G401 (cell line): ENCODE measurements at regions not wholly inside any gene's neighbourhood (a gene's known extent, or its start where the extent isn't known, plus 50 kb on each side); places are given as distances from the start of the nearest gene placed in this dataset.
A peak's percentile ranks its signal among the peaks of the same experiment; 100 is the strongest.
"Not testable (repeated sequence)": the region's sequence is repeated elsewhere in the genome, so short reads cannot be mapped to it uniquely, and the experiment has no call there.

Source experiments
- DNase-seq: peaks from one replicate; pipeline ENCODE4 v3.0.0-alpha.2; 2015; ENCODE audit warnings: low spot score
- in situ Hi-C: cut with HindIII; loops from 2 replicates; pipeline ENCODE4 v1.10.0; 2016; ENCODE audit warnings: low sequenced_read_pairs, mixed read lengths

- in situ Hi-C loops, result no loop called here
- DNase-seq, result no peak
These were observed 211.0 kb upstream of the TTC14 start for GRCh38 chr3:180391001-180391400.

DNA sequence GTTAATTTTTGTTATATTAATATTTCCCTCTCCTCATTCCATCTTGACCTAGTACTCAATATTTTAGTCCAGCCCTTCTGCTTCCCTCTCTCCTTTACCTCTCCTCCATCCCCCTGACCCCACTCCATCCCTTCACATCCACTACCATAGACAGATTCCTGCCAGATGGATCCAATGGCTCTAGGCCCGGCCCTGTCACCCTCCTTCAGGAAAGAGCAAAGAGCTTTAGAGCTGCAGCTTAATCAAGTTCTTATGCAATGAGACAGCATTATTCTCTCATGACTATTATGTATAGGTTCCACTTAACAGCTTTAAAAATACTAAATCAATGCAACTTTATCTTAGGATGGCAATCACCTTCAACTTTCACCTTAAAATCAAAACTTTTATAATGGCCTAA lies 200.7 kb upstream of the TTC14 start:
- no peak for DNase-seq
- in situ Hi-C loops, result no loop called here

DNA sequence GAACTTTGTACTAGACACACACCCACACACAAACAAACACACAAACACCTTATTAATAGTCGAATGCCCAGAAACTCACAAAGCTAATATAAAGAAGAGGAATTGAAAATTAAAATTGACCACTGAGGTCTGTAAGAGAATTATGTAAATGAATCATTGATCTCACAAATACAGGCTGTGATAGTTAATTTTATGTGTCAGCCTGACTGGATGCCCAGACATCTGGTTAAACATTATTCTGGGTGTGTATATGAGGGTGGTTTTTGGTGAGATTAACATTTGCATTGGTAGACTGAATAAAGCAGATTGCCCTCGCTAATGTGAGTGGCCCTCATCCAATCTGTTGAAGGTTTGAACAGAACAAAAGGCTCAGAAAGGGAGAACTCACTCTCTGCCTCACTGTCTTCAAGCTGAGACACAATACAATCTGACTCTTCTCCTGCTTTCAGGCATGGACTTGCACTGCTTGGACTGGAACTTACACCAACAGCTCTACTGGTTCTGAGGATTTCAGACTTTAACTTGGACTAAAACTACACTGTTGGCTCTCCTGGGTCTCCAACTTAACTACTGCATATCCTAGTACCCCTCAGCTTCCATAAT lies 199.4 kb upstream of the TTC14 start:
- in situ Hi-C loops, result no loop called here
- DNase-seq, result no peak

GRCh38 chr3:180403156-180403555 lies 198.8 kb upstream of the TTC14 start:
- in situ Hi-C loops, result no loop called here
- no peak for DNase-seq

DNA sequence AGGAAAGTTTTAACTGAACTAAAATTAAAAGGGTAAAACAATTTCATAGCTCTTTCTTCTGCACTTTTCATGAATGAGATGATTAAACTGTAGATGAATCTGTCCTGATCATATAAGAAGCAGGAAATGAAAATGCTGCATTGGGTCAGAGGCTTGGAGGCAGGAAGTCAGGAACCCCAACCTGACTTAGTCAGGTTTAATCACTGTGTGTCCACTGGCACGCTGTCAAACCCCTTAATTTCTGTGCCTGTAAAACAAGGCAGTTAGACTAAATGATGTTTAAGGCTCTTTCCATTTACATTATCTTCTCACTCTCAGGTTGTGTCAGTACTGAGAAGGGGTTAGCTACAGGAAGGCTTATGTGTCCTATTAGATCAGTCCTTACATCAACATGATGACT lies 193.3 kb upstream of the TTC14 start:
- DNase-seq, result no peak
- in situ Hi-C loops, result no loop called here

- DNase-seq, result no peak
These were observed 192.8 kb upstream of the TTC14 start for GRCh38 chr3:180409170-180409569.

DNA sequence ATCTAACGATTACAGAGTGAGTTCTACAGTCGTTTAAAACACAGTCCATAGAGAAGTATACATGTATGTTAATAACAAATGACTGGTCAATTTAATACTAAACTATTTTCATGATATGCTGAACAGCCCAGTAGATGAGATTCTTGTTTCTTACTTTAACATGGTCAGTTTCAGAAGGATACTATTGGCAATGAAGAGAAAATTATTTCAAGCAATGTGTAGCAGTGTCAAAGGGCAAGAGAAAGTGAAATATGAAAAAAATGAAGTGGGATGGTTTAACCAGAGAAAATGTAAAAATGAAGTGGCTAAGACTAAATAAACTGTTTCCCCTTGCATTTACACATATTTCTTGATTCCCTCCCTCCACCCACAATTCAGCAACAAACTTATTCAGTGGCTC lies 192.1 kb upstream of the TTC14 start:
- no peak for DNase-seq

More at GRCh38 chr3:180409170-180409569, 192.8 kb upstream of the TTC14 start:
- in situ Hi-C loops, result no loop called here

DNA sequence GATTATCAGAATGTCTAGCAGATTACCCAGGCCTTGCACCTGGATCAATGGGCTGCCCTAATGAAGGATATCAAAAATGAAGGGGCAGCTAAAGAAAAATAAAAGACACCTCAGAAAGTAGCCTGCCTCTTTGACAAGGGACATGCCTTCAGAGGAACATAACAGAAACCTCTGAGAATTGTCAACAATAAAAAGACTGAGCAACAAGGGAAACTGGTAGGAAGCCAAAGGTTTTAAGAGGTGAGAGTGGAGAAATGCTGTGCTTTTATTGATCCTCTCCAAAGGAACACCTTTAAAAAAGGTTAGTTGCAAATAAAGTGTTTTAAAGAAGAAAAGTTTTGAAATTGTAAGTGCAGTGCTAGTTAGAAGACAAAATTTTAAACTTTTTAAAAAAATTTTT lies 187.8 kb upstream of the TTC14 start:
- in situ Hi-C loops, result no loop called here
- DNase-seq, result no peak

More for the DNA sequence above, 192.1 kb upstream of the TTC14 start:
- in situ Hi-C loops, result no loop called here

DNA sequence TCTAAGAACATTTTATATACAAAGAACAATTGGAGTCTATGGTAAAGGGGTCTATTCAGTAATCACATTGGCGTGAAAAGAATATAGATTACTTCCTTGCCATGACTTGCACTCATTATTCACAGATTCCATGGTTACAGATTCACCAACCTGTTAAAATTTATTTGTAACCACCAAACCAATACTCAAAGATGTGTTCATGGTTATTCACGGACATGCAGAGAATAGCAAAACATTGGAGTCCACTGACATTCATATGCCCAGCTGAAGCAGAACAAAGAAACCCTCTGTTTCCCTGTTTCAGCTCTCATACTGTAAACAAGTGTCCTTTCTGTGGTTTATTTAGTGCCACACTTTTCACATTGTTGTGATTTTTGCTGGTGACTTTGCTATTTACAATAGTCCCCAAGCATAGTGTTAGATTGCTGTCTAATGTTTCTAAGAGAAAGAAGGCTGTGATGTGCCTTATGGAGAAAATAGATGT lies 185.8 kb upstream of the TTC14 start:
- in situ Hi-C loops, result no loop called here
- peak; percentile 9 for DNase-seq

DNA sequence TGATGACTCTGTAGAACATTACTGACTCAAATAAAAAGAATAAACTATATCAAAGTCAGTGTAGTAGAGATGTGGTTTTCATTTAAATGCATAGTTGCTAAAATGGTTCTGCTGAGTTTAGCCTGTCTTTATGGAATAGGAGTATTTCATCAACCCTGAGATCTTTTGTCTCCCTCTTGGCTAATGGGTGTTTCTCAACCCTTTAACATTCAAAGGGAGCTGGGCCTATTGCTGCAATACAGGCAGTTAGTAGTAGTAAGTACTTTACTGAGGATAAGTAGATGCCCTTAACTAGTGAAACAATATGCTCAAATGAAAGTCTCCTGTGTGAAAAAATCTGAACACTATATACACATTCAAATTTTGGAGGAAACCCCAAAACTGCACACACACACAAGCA lies 184.7 kb upstream of the TTC14 start:
- in situ Hi-C loops, result no loop called here

DNA sequence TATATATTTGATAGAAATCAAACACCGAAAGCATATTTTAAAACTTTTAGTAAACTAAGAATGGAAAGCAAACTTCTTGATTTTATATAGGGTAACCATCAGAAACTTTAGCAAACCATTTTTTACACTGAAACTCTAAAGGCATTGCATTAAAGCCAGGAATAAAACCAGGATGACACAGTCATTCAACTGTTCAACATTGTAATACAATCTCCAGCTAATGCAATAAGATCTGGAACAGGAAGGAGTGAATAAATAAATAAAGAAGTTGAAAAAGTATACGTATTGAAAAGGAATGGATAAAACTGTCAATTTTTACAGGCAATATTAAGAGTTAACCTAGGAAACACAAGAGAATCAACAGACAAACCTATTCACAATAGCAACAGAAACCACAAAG lies 181.9 kb upstream of the TTC14 start:
- in situ Hi-C loops, result no loop called here
- DNase-seq, result no peak

More for the DNA sequence above, 184.7 kb upstream of the TTC14 start:
- DNase-seq, result no peak

DNA sequence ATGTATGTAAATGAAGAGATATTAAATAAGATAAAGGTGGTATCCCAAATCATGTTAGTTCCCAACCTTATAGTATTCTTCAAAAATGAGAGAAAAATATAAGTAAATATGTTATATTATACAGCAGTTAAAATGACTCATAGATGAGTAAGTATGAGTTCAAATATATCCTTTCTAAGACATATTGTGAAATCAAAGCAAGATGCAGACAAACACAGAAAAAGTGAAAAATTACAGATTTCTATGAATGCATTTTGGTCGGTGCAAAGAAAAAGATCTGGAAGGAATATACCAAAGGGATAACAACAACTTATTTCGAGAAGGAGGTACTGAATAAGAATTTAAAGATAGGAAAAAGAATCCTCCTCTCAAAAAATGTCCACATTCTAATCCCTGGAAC lies 181.2 kb upstream of the TTC14 start:
- DNase-seq, result no peak
- in situ Hi-C loops, result no loop called here

- no peak for DNase-seq
- in situ Hi-C loops, result no loop called here
These were observed 180.7 kb upstream of the TTC14 start for GRCh38 chr3:180421221-180421620.

GRCh38 chr3:180421721-180422120 lies 180.2 kb upstream of the TTC14 start:
- in situ Hi-C loops, result no loop called here
- DNase-seq, result no peak

DNA sequence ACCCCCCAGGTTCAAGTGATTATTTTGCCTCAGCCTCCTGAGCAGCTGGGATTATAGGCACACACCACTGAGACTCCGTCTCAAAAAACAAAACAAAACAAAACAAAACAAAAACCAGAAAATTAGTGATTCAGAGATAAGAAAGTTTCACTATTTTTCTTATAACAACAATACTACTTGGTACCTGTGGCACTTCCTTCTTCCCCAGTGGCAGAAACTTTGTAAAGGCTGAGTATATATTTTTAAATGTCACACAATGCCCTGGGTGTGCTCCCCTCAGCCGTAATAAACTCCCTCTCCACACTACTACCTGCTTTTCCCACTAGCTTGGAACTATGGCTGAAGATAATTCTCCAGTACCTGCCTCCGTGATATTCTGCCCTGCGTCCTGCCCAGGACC lies 177.7 kb upstream of the TTC14 start:
- in situ Hi-C loops, DNase-seq: not testable (repeated sequence)

DNA sequence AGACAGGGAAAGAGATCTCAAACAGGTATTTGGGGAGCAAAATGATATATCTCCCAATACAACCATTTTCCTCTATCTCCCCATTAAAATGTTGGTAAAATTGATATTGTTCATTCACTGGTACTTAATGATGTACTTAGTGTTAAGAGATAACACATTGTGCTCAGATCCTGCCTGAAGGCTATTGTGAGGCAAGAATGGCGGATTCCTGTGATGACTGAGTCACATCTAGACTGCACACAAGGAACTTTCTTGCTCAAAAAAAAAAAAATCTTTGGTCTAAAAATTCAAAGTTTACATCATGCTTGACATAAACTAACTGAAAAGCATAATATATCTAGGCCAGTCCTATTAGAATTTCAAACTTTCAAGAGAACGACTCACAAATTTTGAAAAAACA lies 171.1 kb upstream of the TTC14 start:
- in situ Hi-C loops, result no loop called here

DNA sequence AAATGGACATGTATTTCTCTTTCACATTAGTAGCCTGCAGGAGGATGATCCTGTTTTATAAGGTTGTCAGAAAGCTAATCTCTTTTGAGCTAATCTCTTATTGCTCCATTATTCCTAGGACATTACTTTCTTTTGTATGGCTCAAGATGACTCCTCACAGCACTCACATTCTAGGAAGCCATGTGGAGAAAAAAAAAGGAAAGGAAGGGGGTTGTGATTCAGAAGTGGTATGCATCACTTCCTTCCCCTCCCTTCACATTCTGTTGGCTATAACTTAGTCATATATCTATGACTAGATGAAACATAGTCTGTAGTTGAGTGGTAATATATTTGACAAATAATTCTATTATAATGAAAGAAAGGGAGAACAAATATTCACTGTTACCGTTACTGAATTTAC lies 168.8 kb upstream of the TTC14 start:
- no peak for DNase-seq
- in situ Hi-C loops, result no loop called here

More for the DNA sequence above, 171.1 kb upstream of the TTC14 start:
- no peak for DNase-seq

GRCh38 chr3:180447136-180447535 lies 154.8 kb upstream of the TTC14 start:
- DNase-seq, result no peak
- in situ Hi-C loops, result no loop called here

GRCh38 chr3:180448407-180448806 lies 153.6 kb upstream of the TTC14 start:
- in situ Hi-C loops, DNase-seq: not testable (repeated sequence)

- no peak for DNase-seq
- in situ Hi-C loops, result no loop called here
These were observed 144.7 kb upstream of the TTC14 start for GRCh38 chr3:180457225-180457624.

GRCh38 chr3:180466401-180467011 lies 135.5 kb upstream of the TTC14 start:
- in situ Hi-C loops, result no loop called here

More at GRCh38 chr3:180466401-180467011, 135.5 kb upstream of the TTC14 start:
- DNase-seq, result no peak
